NCI-H510A treated with DMSO at 0.1 percent for 48 hours (cell line): ENCODE measurements at regions not wholly inside any gene's neighbourhood (a gene's known extent, or its start where the extent isn't known, plus 50 kb on each side); places are given as distances from the start of the nearest gene placed in this dataset.

Experiments used
- DNase-seq: peaks from one replicate; lab custom pipeline; 2025; lab: John Stamatoyannopoulos, UW

GRCh38 chr7:19209166-19209696 lies 64.0 kb upstream of the FERD3L start:
- DNase-seq = no peak

DNA sequence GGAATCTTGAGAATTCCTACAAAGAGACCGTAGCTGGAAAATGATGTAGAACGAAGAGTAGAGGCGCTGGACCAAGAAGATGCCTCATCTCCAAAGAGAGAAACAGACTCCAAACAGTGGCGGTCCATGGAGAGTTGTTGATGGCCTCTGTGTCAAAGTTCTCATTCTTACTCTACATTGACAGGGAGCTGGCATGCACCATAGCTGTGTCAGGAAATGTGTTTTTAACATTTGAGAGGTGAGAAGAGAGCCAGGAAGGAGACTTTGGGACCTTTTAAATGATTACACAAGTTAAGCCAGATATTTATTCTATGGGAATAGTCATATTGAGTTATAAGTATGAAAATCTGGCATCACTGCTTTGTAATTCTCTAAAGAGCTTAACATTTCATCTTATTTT lies 61.5 kb upstream of the FERD3L start:
- no peak for DNase-seq

DNA sequence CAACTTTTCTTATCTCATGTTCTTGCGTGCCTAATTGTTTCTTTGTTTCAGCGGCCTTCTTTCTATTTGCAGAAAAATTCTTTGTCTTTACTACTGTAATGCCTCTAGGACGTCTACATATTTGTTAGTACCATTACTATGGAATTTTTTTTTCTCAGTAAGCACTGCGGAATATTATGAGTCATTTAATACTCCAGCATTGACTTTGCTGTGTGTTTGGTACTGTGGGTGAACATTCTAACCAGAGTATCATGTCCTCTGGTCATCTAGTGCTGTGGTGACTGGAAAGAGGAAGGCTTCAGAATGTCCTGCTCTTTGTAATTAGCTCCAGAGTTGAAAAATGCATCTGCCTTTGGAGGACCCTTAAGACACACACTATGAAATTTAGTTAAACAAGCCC lies 58.5 kb upstream of the FERD3L start:
- no peak for DNase-seq

- DNase-seq = no peak
Measured at GRCh38 chr7:19202599-19202998, 57.4 kb upstream of the FERD3L start.
